Lower leg skin (tissue), 4 donors: ENCODE measurements at regions not wholly inside any gene's neighbourhood (a gene's known extent, or its start where the extent isn't known, plus 50 kb on each side); places are given as distances from the start of the nearest gene placed in this dataset.

Experiments used
- DNase-seq, 2 donors: peaks; one replicate each; pipeline ENCODE4 v3.0.0-alpha.2; 2019; ENCODE audit warnings: low spot score in 2 of 2
- H3K4me3 ChIP-seq: fragments of 200-600 bp; sonication (generic); 2 replicates; pipeline ENCODE4 v1.5.1; 2017; ENCODE audit warnings: mild to moderate bottlenecking, low read depth; ENCODE audit not compliant: poor library complexity, severe bottlenecking
- CTCF ChIP-seq, 3 donors: fragments of 450-650 bp; IDR thresholded peaks; one replicate each; pipeline ENCODE4 v1.5.1; 2016; ENCODE audit warnings: antibody characterized with exemption in 3 of 3, mild to moderate bottlenecking in 3 of 3, moderate library complexity in 2 of 3
- POLR2A ChIP-seq, 2 donors: fragments of 450-650 bp; IDR thresholded peaks; one replicate each; pipeline ENCODE4 v1.6.1; 2016 to 2017; ENCODE audit warnings: antibody characterized with exemption in 2 of 2, mild to moderate bottlenecking in 1 of 2, moderate library complexity in 1 of 2
- WGBS, 2 donors: methylation state at CpG; one replicate each; pipeline ENCODE4 v1.1.5; 2018; 5-methylcytosine and 5-hydroxymethylcytosine counted together
- intact Hi-C: fragments of 100-400 bp; cut with DNase I; formaldehyde crosslinking; loops from one replicate; pipeline ENCODE4 v1.15.0; 2023; ENCODE audit warnings: low total_unique reads

GRCh38 chr9:16247188-16247875 lies 623.1 kb downstream of the BNC2 start:
- intact Hi-C loops: no loop called here
- 57 to 70% methylated on average over 5 of the region's 5 CpGs for WGBS, 2 donors
- no peak for TF ChIP-seq CTCF (IDR thresholded peaks at IDR 0.05)
- TF ChIP-seq POLR2A (IDR thresholded peaks at IDR 0.05): no peak
- no peak overlapping the region for H3K4me3 ChIP-seq
- DNase-seq: no peak

GRCh38 chr9:16248822-16249221 lies 621.6 kb downstream of the BNC2 start:
- TF ChIP-seq POLR2A (IDR thresholded peaks at IDR 0.05) (no peak), CTCF (IDR thresholded peaks at IDR 0.05) (no peak)
- 96 to 97% methylated on average over 6 of the region's 6 CpGs for WGBS, 2 donors
- H3K4me3 ChIP-seq: no peak overlapping the region
- DNase-seq: no peak
- intact Hi-C loops: no loop called here

GRCh38 chr9:16252616-16253015 lies 617.9 kb downstream of the BNC2 start:
- DNase-seq: no peak
- no peak overlapping the region for H3K4me3 ChIP-seq
- 71 to 79% methylated on average over 5 of the region's 5 CpGs for WGBS, 2 donors
- intact Hi-C loops: no loop called here
- TF ChIP-seq POLR2A (IDR thresholded peaks at IDR 0.05): no peak
- TF ChIP-seq CTCF (IDR thresholded peaks at IDR 0.05): no peak

GRCh38 chr9:16254674-16255073 lies 615.8 kb downstream of the BNC2 start:
- intact Hi-C loops: no loop called here
- DNase-seq: peak in 1 of 2 donors; percentile 26
- no peak overlapping the region for H3K4me3 ChIP-seq
- 82 to 88% methylated on average over 4 of the region's 4 CpGs for WGBS, 2 donors
- no peak for TF ChIP-seq CTCF (IDR thresholded peaks at IDR 0.05)
- TF ChIP-seq POLR2A (IDR thresholded peaks at IDR 0.05): no peak

- peak in 1 of 2 donors; percentile 5 for DNase-seq
- TF ChIP-seq POLR2A (IDR thresholded peaks at IDR 0.05): no peak
- no peak for TF ChIP-seq CTCF (IDR thresholded peaks at IDR 0.05)
- H3K4me3 ChIP-seq: no peak overlapping the region
- WGBS, 2 donors: 86 to 88% methylated on average over 4 of the region's 4 CpGs
- intact Hi-C loops: no loop called here
Observed at GRCh38 chr9:16255217-16255616, 615.3 kb downstream of the BNC2 start.

- no peak overlapping the region for H3K4me3 ChIP-seq
- TF ChIP-seq CTCF (IDR thresholded peaks at IDR 0.05) (no peak), POLR2A (IDR thresholded peaks at IDR 0.05) (no peak)
- DNase-seq: peak in 1 of 2 donors; percentile 23
- intact Hi-C loops: no loop called here
- 73 to 78% methylated on average over 2 of the region's 2 CpGs for WGBS, 2 donors
Observed at GRCh38 chr9:16257604-16258003, 612.9 kb downstream of the BNC2 start.
